Ishikawa (cell line): ENCODE measurements at regions not wholly inside any gene's neighbourhood (a gene's known extent, or its start where the extent isn't known, plus 50 kb on each side); places are given as distances from the start of the nearest gene placed in this dataset.

Experiments used
- CEBPB ChIP-seq: IDR thresholded peaks from 2 replicates; pipeline ENCODE4 v1.6.1; 2012
- CREB1 ChIP-seq: IDR thresholded peaks from 2 replicates; pipeline ENCODE4 v1.6.1; 2012; ENCODE audit warnings: low read depth
- EGR1 ChIP-seq: IDR thresholded peaks from 2 replicates; pipeline ENCODE4 v1.6.1; 2012
- EP300 ChIP-seq: IDR thresholded peaks from 2 replicates; pipeline ENCODE4 v1.6.1; 2012; ENCODE audit warnings: borderline replicate concordance
- FOXM1 ChIP-seq: IDR thresholded peaks from 2 replicates; pipeline ENCODE4 v1.6.1; 2012; ENCODE audit warnings: low read depth, borderline replicate concordance
- MAX ChIP-seq: IDR thresholded peaks from 2 replicates; pipeline ENCODE4 v1.6.1; 2012
- NFIC ChIP-seq: IDR thresholded peaks from 2 replicates; pipeline ENCODE4 v1.6.1; 2012
- RAD21 ChIP-seq: IDR thresholded peaks from 2 replicates; pipeline ENCODE4 v1.6.1; 2012; ENCODE audit warnings: low read depth
- REST ChIP-seq: IDR thresholded peaks from 2 replicates; pipeline ENCODE4 v1.6.1; 2012; ENCODE audit warnings: low read depth, mild to moderate bottlenecking
- TAF1 ChIP-seq: IDR thresholded peaks from 2 replicates; pipeline ENCODE4 v1.6.1; 2012; ENCODE audit warnings: low read depth, mild to moderate bottlenecking
- TCF12 ChIP-seq: IDR thresholded peaks from 2 replicates; pipeline ENCODE4 v1.6.1; 2012; ENCODE audit warnings: low read depth
- TEAD4 ChIP-seq: IDR thresholded peaks from 2 replicates; pipeline ENCODE4 v1.6.1; 2012
- USF1 ChIP-seq: IDR thresholded peaks from 2 replicates; pipeline ENCODE4 v1.6.1; 2012
- YY1 ChIP-seq: IDR thresholded peaks from 2 replicates; pipeline ENCODE4 v1.6.1; 2012; ENCODE audit warnings: low read depth
- ZBTB7A ChIP-seq: IDR thresholded peaks from 2 replicates; pipeline ENCODE4 v1.6.1; 2012; ENCODE audit warnings: low read depth

- TF ChIP-seq USF1: no peak
Observed at GRCh38 chr15:67922971-67923945, 83.4 kb upstream of the RNU6-1 start.

- TF ChIP-seq RAD21 (no peak), TCF12 (no peak), CREB1 (no peak), USF1 (no peak), TAF1 (no peak), YY1 (no peak), NFIC (no peak), REST (no peak), EP300 (no peak), FOXM1 (no peak), CEBPB (no peak), EGR1 (no peak)
Observed at GRCh38 chr15:67924359-67924974, 84.6 kb upstream of the RNU6-1 start.

GRCh38 chr15:67925182-67925581 lies 85.3 kb upstream of the RNU6-1 start:
- no peak for TF ChIP-seq MAX
- TF ChIP-seq TCF12: no peak
- TF ChIP-seq TEAD4: no peak
- no peak for TF ChIP-seq REST
- no peak for TF ChIP-seq NFIC
- no peak for TF ChIP-seq CEBPB
- TF ChIP-seq RAD21: no peak
- TF ChIP-seq EGR1: no peak
- TF ChIP-seq ZBTB7A: no peak
- no peak for TF ChIP-seq USF1
- TF ChIP-seq YY1: no peak
- no peak for TF ChIP-seq EP300
- TF ChIP-seq TAF1: no peak
- TF ChIP-seq FOXM1: no peak

- no peak for TF ChIP-seq CREB1
- peak; percentile 55; the same call in 1 of the 2 replicates for TF ChIP-seq NFIC
- no peak for TF ChIP-seq EGR1
- TF ChIP-seq TEAD4: peak; percentile 65
- 0 out of 2 replicates have a peak, but pooled peaks have one; percentile 4 for TF ChIP-seq RAD21
- no peak for TF ChIP-seq REST
Observed at GRCh38 chr15:67927501-67928168, 87.8 kb upstream of the RNU6-1 start.
